Vagina (tissue), 2 donors: ENCODE measurements at regions not wholly inside any gene's neighbourhood (a gene's known extent, or its start where the extent isn't known, plus 50 kb on each side); places are given as distances from the start of the nearest gene placed in this dataset.

ENCODE experiments used
- CTCF ChIP-seq, 3 experiments: fragments of 450-650 bp in 2 of 3; fragments of 200-600 bp in 1 of 3; sonication (generic) in 1 of 3; IDR thresholded peaks; one replicate each; pipeline ENCODE4 v1.5.1; 2017 to 2019; ENCODE audit warnings: antibody characterized with exemption in 3 of 3, mild to moderate bottlenecking in 2 of 3, moderate library complexity in 2 of 3
- POLR2A ChIP-seq, 2 donors: fragments of 450-650 bp; IDR thresholded peaks; one replicate each; pipeline ENCODE4 v1.6.1; 2017; ENCODE audit warnings: antibody characterized with exemption in 2 of 2, mild to moderate bottlenecking in 2 of 2, moderate library complexity in 2 of 2

GRCh38 chr6:77322604-77323003 lies 140.7 kb downstream of the HTR1B start:
- no peak for TF ChIP-seq CTCF (IDR thresholded peaks at IDR 0.05)
- TF ChIP-seq POLR2A (IDR thresholded peaks at IDR 0.05), result no peak
